Vagina (tissue), 2 donors: ENCODE measurements at regions not wholly inside any gene's neighbourhood (a gene's known extent, or its start where the extent isn't known, plus 50 kb on each side); places are given as distances from the start of the nearest gene placed in this dataset.

Experiments used
- DNase-seq, 2 donors: peaks; one replicate each; pipeline ENCODE4 v3.0.0-alpha.2; 2017; ENCODE audit errors: extremely low spot score in 2 of 2
- H3K27ac ChIP-seq: fragments of 200-600 bp; sonication (generic); one replicate; pipeline ENCODE4 v1.5.1; 2019
- H3K27me3 ChIP-seq: fragments of 200-600 bp; sonication (generic); one replicate; pipeline ENCODE4 v1.5.1; 2019
- H3K36me3 ChIP-seq, 2 donors: fragments of 200-600 bp; sonication (generic); one replicate each; pipeline ENCODE4 v1.5.1; 2017 to 2019
- H3K4me1 ChIP-seq: fragments of 200-600 bp; sonication (generic); one replicate; pipeline ENCODE4 v1.5.1; 2019
- H3K4me3 ChIP-seq, 2 donors: fragments of 200-600 bp; sonication (generic); 1 replicate in 1 of 2; 2 replicates in 1 of 2; pipeline ENCODE4 v1.5.1; 2016 to 2019
- H3K9me3 ChIP-seq: fragments of 200-600 bp; sonication (generic); one replicate; pipeline ENCODE4 v1.5.1; 2019
- POLR2A ChIP-seq, 2 donors: fragments of 450-650 bp; IDR thresholded peaks; one replicate each; pipeline ENCODE4 v1.6.1; 2017; ENCODE audit warnings: antibody characterized with exemption in 2 of 2, mild to moderate bottlenecking in 2 of 2, moderate library complexity in 2 of 2
- POLR2AphosphoS5 ChIP-seq, 2 donors: sonication (generic); formaldehyde crosslinking; IDR thresholded peaks; one replicate each; pipeline ENCODE4 v1.9.0; 2017; ENCODE audit warnings: antibody characterized with exemption in 2 of 2, mild to moderate bottlenecking in 2 of 2, low read depth in 1 of 2; ENCODE audit not compliant: insufficient read depth in 1 of 2
- intact Hi-C: fragments of 100-400 bp; cut with DNase I; formaldehyde crosslinking; loops from one replicate; pipeline ENCODE4 v1.15.1; 2023
- TF ChIP-seq, protein P1 (sequence below), 3 experiments: fragments of 450-650 bp in 2 of 3; fragments of 200-600 bp in 1 of 3; sonication (generic) in 1 of 3; IDR thresholded peaks; one replicate each; pipeline ENCODE4 v1.5.1; 2017 to 2019; ENCODE audit warnings: antibody characterized with exemption in 3 of 3, mild to moderate bottlenecking in 2 of 3, moderate library complexity in 2 of 3

DNA sequence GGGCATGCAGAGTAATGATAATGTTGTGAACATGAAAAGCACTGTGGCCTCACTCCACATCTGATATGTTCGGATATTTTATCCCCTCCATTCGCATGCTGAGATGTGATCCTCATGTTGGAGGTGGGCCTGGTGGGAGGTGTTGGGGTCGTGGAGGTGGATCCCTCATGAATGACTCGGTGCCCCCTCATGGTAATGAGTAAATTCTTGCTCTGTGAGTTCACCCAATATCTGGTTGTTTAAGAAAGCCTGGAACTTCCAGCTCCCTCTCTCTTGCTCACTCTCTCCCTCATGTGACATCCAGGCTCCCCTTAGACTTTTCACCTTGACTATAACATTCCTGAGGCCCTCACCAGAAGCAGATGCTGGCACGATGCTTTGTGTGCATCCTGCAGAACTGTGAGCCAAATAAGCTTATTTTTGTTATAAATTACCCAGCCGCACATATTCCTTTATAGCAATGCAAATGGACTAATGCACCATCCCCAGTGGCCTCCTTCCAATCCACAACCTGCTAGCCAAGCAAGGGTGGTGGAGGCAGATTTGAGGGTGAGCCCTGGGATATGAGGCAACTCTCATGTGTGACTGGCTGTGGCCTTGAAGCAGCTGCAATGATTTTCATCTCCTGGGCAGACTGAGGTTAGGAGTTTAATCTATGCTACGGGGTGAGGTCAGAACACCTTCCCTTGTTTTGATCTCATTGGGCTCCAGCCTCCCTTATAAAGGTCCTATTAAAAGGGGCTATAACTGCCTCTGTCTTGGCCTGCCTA, 276.5 kb downstream of the ETS1 start:
- Histone ChIP-seq H3K36me3 (no peaks in the 10 kb centered on the region), H3K27me3 (no peaks in the 10 kb centered on the region), H3K27ac (no peak overlapping the region), H3K4me3 (no peak overlapping the region), H3K9me3 (no peaks in the 10 kb centered on the region), H3K4me1 (no peaks in the 10 kb centered on the region)
- TF ChIP-seq, protein P1, sequence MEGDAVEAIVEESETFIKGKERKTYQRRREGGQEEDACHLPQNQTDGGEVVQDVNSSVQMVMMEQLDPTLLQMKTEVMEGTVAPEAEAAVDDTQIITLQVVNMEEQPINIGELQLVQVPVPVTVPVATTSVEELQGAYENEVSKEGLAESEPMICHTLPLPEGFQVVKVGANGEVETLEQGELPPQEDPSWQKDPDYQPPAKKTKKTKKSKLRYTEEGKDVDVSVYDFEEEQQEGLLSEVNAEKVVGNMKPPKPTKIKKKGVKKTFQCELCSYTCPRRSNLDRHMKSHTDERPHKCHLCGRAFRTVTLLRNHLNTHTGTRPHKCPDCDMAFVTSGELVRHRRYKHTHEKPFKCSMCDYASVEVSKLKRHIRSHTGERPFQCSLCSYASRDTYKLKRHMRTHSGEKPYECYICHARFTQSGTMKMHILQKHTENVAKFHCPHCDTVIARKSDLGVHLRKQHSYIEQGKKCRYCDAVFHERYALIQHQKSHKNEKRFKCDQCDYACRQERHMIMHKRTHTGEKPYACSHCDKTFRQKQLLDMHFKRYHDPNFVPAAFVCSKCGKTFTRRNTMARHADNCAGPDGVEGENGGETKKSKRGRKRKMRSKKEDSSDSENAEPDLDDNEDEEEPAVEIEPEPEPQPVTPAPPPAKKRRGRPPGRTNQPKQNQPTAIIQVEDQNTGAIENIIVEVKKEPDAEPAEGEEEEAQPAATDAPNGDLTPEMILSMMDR (IDR thresholded peaks at IDR 0.05) = no peak
- no peak for TF ChIP-seq POLR2A (IDR thresholded peaks at IDR 0.05)
- TF ChIP-seq POLR2AphosphoS5 (IDR thresholded peaks at IDR 0.05; ENCODE audit: insufficient read depth in 1 of 2, low read depth in 1 of 2) = no peak
- intact Hi-C loops = no loop called here
- DNase-seq = no peak

DNA sequence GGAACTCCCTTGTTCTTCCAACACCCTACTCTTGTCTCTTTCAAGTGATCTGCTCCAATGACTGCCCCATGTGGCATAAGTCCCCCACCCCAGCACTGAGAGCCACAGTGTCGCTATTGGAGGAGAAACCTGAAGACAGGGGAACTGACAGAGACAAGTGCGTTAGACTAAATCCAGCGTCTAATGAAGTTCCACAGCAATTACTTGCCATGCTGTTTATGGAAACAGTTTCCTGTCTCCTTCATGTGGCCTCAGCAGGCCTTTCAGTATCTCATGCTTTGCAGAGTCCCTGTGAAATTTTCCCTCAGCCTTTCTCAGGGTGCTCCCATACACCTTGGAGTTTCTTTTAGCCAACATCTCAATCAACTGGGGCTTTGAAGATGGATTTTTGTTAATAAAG, 277.4 kb downstream of the ETS1 start:
- Histone ChIP-seq H3K4me1 (no peaks in the 10 kb centered on the region), H3K27ac (no peak overlapping the region), H3K4me3 (no peak overlapping the region), H3K27me3 (no peaks in the 10 kb centered on the region), H3K9me3 (no peaks in the 10 kb centered on the region), H3K36me3 (no peaks in the 10 kb centered on the region)
- TF ChIP-seq POLR2A (IDR thresholded peaks at IDR 0.05) (no peak), POLR2AphosphoS5 (IDR thresholded peaks at IDR 0.05; ENCODE audit: insufficient read depth in 1 of 2, low read depth in 1 of 2) (no peak)
- TF ChIP-seq, protein P1 (IDR thresholded peaks at IDR 0.05) = no peak
- intact Hi-C loops = no loop called here
- DNase-seq = no peak

DNA sequence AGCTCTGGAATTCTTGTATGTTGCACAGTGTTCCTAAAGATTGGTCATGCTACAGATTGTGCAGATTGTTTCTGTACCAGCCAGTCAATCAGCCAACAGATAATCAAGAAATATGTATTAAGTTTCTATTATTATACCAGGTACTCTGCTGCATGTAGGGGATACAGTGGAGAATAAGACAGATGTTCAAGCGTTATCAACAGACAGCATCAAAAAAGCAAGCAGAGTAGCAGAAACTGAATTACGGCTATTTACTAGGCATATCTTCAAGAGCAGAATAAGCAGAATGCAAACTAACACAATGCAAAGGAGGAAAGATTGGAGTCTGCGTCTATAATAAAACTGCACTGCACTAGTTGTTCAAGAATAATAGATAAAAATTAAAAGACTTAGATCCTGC, 278.6 kb downstream of the ETS1 start:
- Histone ChIP-seq H3K27me3 (no peaks in the 10 kb centered on the region), H3K4me1 (no peaks in the 10 kb centered on the region), H3K9me3 (no peaks in the 10 kb centered on the region), H3K36me3 (no peaks in the 10 kb centered on the region), H3K27ac (no peak overlapping the region), H3K4me3 (no peak overlapping the region)
- intact Hi-C loops = no loop called here
- DNase-seq = no peak
- TF ChIP-seq POLR2AphosphoS5 (IDR thresholded peaks at IDR 0.05; ENCODE audit: insufficient read depth in 1 of 2, low read depth in 1 of 2) = no peak
- TF ChIP-seq, protein P1 (IDR thresholded peaks at IDR 0.05) = no peak

DNA sequence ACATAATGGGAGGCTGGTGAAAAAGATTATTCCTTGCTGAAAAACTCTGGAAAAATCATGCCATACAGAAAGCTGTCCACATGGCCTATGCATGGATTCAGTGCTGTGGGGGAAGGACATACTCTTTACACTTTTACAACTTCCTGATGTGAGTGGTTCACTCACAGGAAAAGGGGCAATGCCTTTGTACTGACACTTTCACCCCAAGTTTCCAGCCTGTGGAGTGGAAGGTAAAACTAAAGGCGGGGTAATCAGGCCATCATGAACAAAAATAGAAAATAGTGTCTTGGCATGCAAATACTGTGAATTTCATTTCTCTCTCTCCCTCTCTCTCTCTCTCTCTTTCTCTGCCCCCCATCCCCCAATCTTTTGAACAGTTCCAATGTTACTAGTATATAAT, 281.8 kb downstream of the ETS1 start:
- Histone ChIP-seq H3K9me3 (no peaks in the 10 kb centered on the region), H3K36me3 (no peaks in the 10 kb centered on the region), H3K4me3 (no peak overlapping the region), H3K27me3 (no peaks in the 10 kb centered on the region), H3K27ac (no peak overlapping the region), H3K4me1 (no peaks in the 10 kb centered on the region)
- intact Hi-C loops = no loop called here
- TF ChIP-seq POLR2A (IDR thresholded peaks at IDR 0.05) (no peak), POLR2AphosphoS5 (IDR thresholded peaks at IDR 0.05; ENCODE audit: insufficient read depth in 1 of 2, low read depth in 1 of 2) (no peak)
- TF ChIP-seq, protein P1 (IDR thresholded peaks at IDR 0.05) = no peak
- no peak for DNase-seq

DNA sequence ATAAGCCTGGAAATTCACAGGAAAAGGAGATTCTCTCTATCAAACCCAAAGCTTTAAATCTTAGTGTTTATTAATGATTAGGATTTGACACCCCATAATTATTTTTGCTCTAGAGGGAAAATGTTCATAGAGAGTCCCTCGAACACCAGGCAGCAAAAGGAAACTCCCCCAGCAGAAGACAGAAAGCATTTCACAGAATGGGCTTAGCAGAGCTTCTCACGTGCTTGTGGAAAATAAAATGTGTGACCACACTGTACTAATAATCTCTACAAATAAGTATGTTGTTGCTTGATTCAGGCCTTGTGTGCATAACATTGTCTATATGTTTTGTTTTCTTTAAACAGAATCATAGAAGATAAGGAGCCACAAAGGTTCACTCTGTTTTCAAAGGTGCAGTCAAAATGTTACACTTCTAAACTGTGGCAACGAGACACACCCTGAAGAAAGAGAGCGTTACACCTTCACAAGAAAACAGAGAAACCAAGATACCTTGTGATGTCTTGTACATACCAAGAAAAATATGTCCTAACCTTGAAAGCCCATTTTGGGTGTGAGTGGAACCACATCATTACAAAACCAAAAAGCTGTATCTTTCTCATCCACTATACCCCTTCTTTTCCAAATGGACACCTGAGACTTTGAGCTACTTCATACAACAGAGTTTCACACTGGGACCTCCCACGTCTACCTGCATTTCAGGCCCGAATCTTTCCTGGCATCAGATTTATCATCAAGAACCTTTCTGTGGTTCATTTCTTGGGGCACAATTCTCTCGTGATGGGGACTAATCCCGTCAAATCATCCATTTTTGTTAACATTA, 282.5 kb downstream of the ETS1 start:
- intact Hi-C loops = no loop called here
- TF ChIP-seq POLR2AphosphoS5 (IDR thresholded peaks at IDR 0.05; ENCODE audit: insufficient read depth in 1 of 2, low read depth in 1 of 2) = no peak
- TF ChIP-seq POLR2A (IDR thresholded peaks at IDR 0.05) = no peak
- TF ChIP-seq, protein P1 (IDR thresholded peaks at IDR 0.05) = no peak
- DNase-seq = no peak
- Histone ChIP-seq H3K27ac (no peak overlapping the region), H3K36me3 (no peaks in the 10 kb centered on the region), H3K27me3 (no peaks in the 10 kb centered on the region), H3K9me3 (no peaks in the 10 kb centered on the region), H3K4me3 (no peak overlapping the region), H3K4me1 (peaks cover 3% of the 10 kb centered on the region)
